Stimulated activated effector memory CD8-positive, alpha-beta T cell treated with anti-CD3 and anti-CD28 coated beads, Interleukin-12 subunit alpha, Interleukin-12 subunit beta, amount 100 ng/mL, for 72 hours (primary cell): ENCODE measurements at regions not wholly inside any gene's neighbourhood (a gene's known extent, or its start where the extent isn't known, plus 50 kb on each side); places are given as distances from the start of the nearest gene placed in this dataset.

Source experiments
- ATAC-seq: fragments of 150-1000 bp; cut with Tn5 transposase; 2 replicates; pipeline ENCODE4 v1.10.0; 2021
- DNase-seq, 2 donors: peaks; one replicate each; pipeline ENCODE4 v3.0.0; 2021 to 2022; ENCODE audit warnings: low spot score in 2 of 2
- H3K27ac Mint-ChIP-seq: one replicate; pipeline ENCODE4 v1.8.0; 2022; ENCODE audit warnings: mild to moderate bottlenecking, mixed read lengths
- H3K36me3 Mint-ChIP-seq: one replicate; pipeline ENCODE4 v1.8.0; 2022; ENCODE audit warnings: mild to moderate bottlenecking, mixed read lengths
- H3K4me1 Mint-ChIP-seq: one replicate; pipeline ENCODE4 v1.8.0; 2022; ENCODE audit warnings: mixed read lengths
- H3K4me3 Mint-ChIP-seq: one replicate; pipeline ENCODE4 v1.8.0; 2022; ENCODE audit warnings: mild to moderate bottlenecking, mixed read lengths
- H3K9me3 Mint-ChIP-seq: one replicate; pipeline ENCODE4 v1.8.0; 2022; ENCODE audit warnings: mixed read lengths

GRCh38 chr5:124139477-124139876, 607.0 kb downstream of the ZNF608 start:
- H3K9me3 Mint-ChIP-seq, result peaks cover 24% of the 10 kb centered on the region
- ATAC-seq (no peak), DNase-seq (no peak)
- no peak overlapping the region for H3K4me3 Mint-ChIP-seq
- no peaks in the 10 kb centered on the region for H3K36me3 Mint-ChIP-seq
- no peak overlapping the region for H3K27ac Mint-ChIP-seq
- H3K4me1 Mint-ChIP-seq, result no peaks in the 10 kb centered on the region

GRCh38 chr5:124136609-124137008, 609.8 kb downstream of the ZNF608 start:
- Mint-ChIP-seq H3K4me3 (no peak overlapping the region), H3K27ac (no peak overlapping the region), H3K4me1 (no peaks in the 10 kb centered on the region), H3K9me3 (peaks cover 11% of the 10 kb centered on the region), H3K36me3 (no peaks in the 10 kb centered on the region)
- no peak for ATAC-seq
- no peak for DNase-seq

- H3K36me3 Mint-ChIP-seq, result no peaks in the 10 kb centered on the region
- peaks cover 7% of the 10 kb centered on the region for H3K9me3 Mint-ChIP-seq
- ATAC-seq, result no peak
- no peak for DNase-seq
- no peak overlapping the region for H3K4me3 Mint-ChIP-seq
- no peaks in the 10 kb centered on the region for H3K4me1 Mint-ChIP-seq
- H3K27ac Mint-ChIP-seq, result no peak overlapping the region
Observed at GRCh38 chr5:124134941-124135340, 611.5 kb downstream of the ZNF608 start.

GRCh38 chr5:124133406-124133805, 613.0 kb downstream of the ZNF608 start:
- DNase-seq (no peak), ATAC-seq (no peak)
- peaks cover 9% of the 10 kb centered on the region for H3K9me3 Mint-ChIP-seq
- H3K27ac Mint-ChIP-seq, result no peak overlapping the region
- no peak overlapping the region for H3K4me3 Mint-ChIP-seq
- H3K36me3 Mint-ChIP-seq, result no peaks in the 10 kb centered on the region
- no peaks in the 10 kb centered on the region for H3K4me1 Mint-ChIP-seq

GRCh38 chr5:124132843-124133242, 613.6 kb downstream of the ZNF608 start:
- Mint-ChIP-seq H3K27ac (no peak overlapping the region), H3K4me1 (no peaks in the 10 kb centered on the region), H3K9me3 (peaks cover 6% of the 10 kb centered on the region), H3K36me3 (no peaks in the 10 kb centered on the region), H3K4me3 (no peak overlapping the region)
- ATAC-seq (no peak), DNase-seq (no peak)

- H3K4me1 Mint-ChIP-seq, result no peaks in the 10 kb centered on the region
- no peak overlapping the region for H3K4me3 Mint-ChIP-seq
- H3K36me3 Mint-ChIP-seq, result no peaks in the 10 kb centered on the region
- peaks cover 6% of the 10 kb centered on the region for H3K9me3 Mint-ChIP-seq
- ATAC-seq (no peak), DNase-seq (no peak)
- H3K27ac Mint-ChIP-seq, result no peak overlapping the region
Observed at GRCh38 chr5:124131466-124131865, 615.0 kb downstream of the ZNF608 start.

- H3K9me3 Mint-ChIP-seq, result peaks cover 6% of the 10 kb centered on the region
- ATAC-seq, result no peak
- no peak overlapping the region for H3K27ac Mint-ChIP-seq
- H3K4me3 Mint-ChIP-seq, result no peak overlapping the region
- no peaks in the 10 kb centered on the region for H3K36me3 Mint-ChIP-seq
- no peaks in the 10 kb centered on the region for H3K4me1 Mint-ChIP-seq
- no peak for DNase-seq
Observed at GRCh38 chr5:124130816-124131215, 615.6 kb downstream of the ZNF608 start.

GRCh38 chr5:124128867-124129266, 616.9 kb downstream of the CSNK1G3 start:
- Mint-ChIP-seq H3K4me3 (no peak overlapping the region), H3K4me1 (no peaks in the 10 kb centered on the region), H3K27ac (no peak overlapping the region), H3K9me3 (peaks cover 6% of the 10 kb centered on the region), H3K36me3 (no peaks in the 10 kb centered on the region)
- DNase-seq (no peak), ATAC-seq (no peak)

GRCh38 chr5:124126504-124127217, 614.7 kb downstream of the CSNK1G3 start:
- Mint-ChIP-seq H3K4me1 (no peaks in the 10 kb centered on the region), H3K4me3 (no peak overlapping the region), H3K9me3 (peaks cover 4% of the 10 kb centered on the region), H3K27ac (no peak overlapping the region), H3K36me3 (no peaks in the 10 kb centered on the region)
- no peak for DNase-seq
- no peak for ATAC-seq

GRCh38 chr5:124124711-124125229, 612.8 kb downstream of the CSNK1G3 start:
- DNase-seq, result no peak
- Mint-ChIP-seq H3K4me3 (no peak overlapping the region), H3K4me1 (no peaks in the 10 kb centered on the region), H3K9me3 (peaks cover 6% of the 10 kb centered on the region), H3K27ac (no peak overlapping the region), H3K36me3 (no peaks in the 10 kb centered on the region)
- no peak for ATAC-seq

GRCh38 chr5:124121198-124121597, 609.2 kb downstream of the CSNK1G3 start:
- H3K4me1 Mint-ChIP-seq, result no peaks in the 10 kb centered on the region
- ATAC-seq, result no peak
- H3K9me3 Mint-ChIP-seq, result peaks cover 5% of the 10 kb centered on the region
- no peak for DNase-seq
- H3K36me3 Mint-ChIP-seq, result no peaks in the 10 kb centered on the region
- H3K4me3 Mint-ChIP-seq, result no peak overlapping the region
- H3K27ac Mint-ChIP-seq, result no peak overlapping the region

GRCh38 chr5:124114911-124115310, 602.9 kb downstream of the CSNK1G3 start:
- H3K4me1 Mint-ChIP-seq, result no peaks in the 10 kb centered on the region
- no peak overlapping the region for H3K4me3 Mint-ChIP-seq
- DNase-seq (no peak), ATAC-seq (no peak)
- no peaks in the 10 kb centered on the region for H3K36me3 Mint-ChIP-seq
- peaks cover 6% of the 10 kb centered on the region for H3K9me3 Mint-ChIP-seq
- no peak overlapping the region for H3K27ac Mint-ChIP-seq

- Mint-ChIP-seq H3K4me3 (no peak overlapping the region), H3K36me3 (no peaks in the 10 kb centered on the region), H3K27ac (no peak overlapping the region), H3K4me1 (no peaks in the 10 kb centered on the region), H3K9me3 (peaks cover 8% of the 10 kb centered on the region)
- no peak for DNase-seq
- no peak for ATAC-seq
Observed at GRCh38 chr5:124111886-124112285, 599.9 kb downstream of the CSNK1G3 start.

GRCh38 chr5:124110942-124111341, 599.0 kb downstream of the CSNK1G3 start:
- H3K4me3 Mint-ChIP-seq, result no peak overlapping the region
- no peaks in the 10 kb centered on the region for H3K4me1 Mint-ChIP-seq
- no peak for ATAC-seq
- H3K9me3 Mint-ChIP-seq, result peaks cover 13% of the 10 kb centered on the region
- DNase-seq, result no peak
- H3K36me3 Mint-ChIP-seq, result no peaks in the 10 kb centered on the region
- H3K27ac Mint-ChIP-seq, result no peak overlapping the region

GRCh38 chr5:124105326-124105725, 593.3 kb downstream of the CSNK1G3 start:
- H3K9me3 Mint-ChIP-seq, result peaks cover 17% of the 10 kb centered on the region
- H3K4me1 Mint-ChIP-seq, result no peaks in the 10 kb centered on the region
- DNase-seq, result no peak
- no peak for ATAC-seq
- no peaks in the 10 kb centered on the region for H3K36me3 Mint-ChIP-seq
- H3K27ac Mint-ChIP-seq, result no peak overlapping the region
- H3K4me3 Mint-ChIP-seq, result no peak overlapping the region

GRCh38 chr5:124104821-124105220, 592.8 kb downstream of the CSNK1G3 start:
- Mint-ChIP-seq H3K4me1 (no peaks in the 10 kb centered on the region), H3K4me3 (no peak overlapping the region), H3K27ac (no peak overlapping the region), H3K9me3 (peaks cover 17% of the 10 kb centered on the region), H3K36me3 (no peaks in the 10 kb centered on the region)
- ATAC-seq (no peak), DNase-seq (no peak)
